Loucy (cell line): ENCODE measurements at regions not wholly inside any gene's neighbourhood (a gene's known extent, or its start where the extent isn't known, plus 50 kb on each side); places are given as distances from the start of the nearest gene placed in this dataset.

Source experiments
- H2AFZ ChIP-seq: fragments of 200-600 bp; sonication (generic); 2 replicates; pipeline ENCODE4 v1.6.0; 2016; ENCODE audit warnings: antibody characterized with exemption, mild to moderate bottlenecking, low read length, moderate library complexity
- H3F3A ChIP-seq: fragments of 200-600 bp; 2 replicates; pipeline ENCODE4 v1.6.0; 2016; ENCODE audit warnings: antibody characterized with exemption, low read depth, mild to moderate bottlenecking
- H3K27me3 ChIP-seq: fragments of 200-600 bp; sonication (generic); 2 replicates; pipeline ENCODE4 v1.6.1; 2014; ENCODE audit warnings: low read length, mild to moderate bottlenecking; ENCODE audit not compliant: insufficient read depth, poor library complexity, severe bottlenecking
- H3K36me3 ChIP-seq: fragments of 200-600 bp; sonication (generic); 2 replicates; pipeline ENCODE4 v1.6.1; 2016; ENCODE audit warnings: low read length; ENCODE audit not compliant: insufficient read depth
- H3K4me1 ChIP-seq: fragments of 200-600 bp; sonication (generic); 2 replicates; pipeline ENCODE4 v1.5.1; 2014; ENCODE audit warnings: low read length, mild to moderate bottlenecking; ENCODE audit not compliant: insufficient read depth, poor library complexity, severe bottlenecking
- H3K4me2 ChIP-seq: fragments of 200-600 bp; sonication (generic); 2 replicates; pipeline ENCODE4 v1.6.0; 2014; ENCODE audit warnings: antibody characterized with exemption, low read length, low read depth, mild to moderate bottlenecking; ENCODE audit not compliant: poor library complexity, severe bottlenecking
- H3K4me3 ChIP-seq: fragments of 200-600 bp; sonication (generic); 2 replicates; pipeline ENCODE4 v1.5.1; 2014; ENCODE audit warnings: low read length, mild to moderate bottlenecking, mixed read lengths; ENCODE audit not compliant: poor library complexity, severe bottlenecking
- H3K79me2 ChIP-seq: fragments of 200-600 bp; sonication (generic); 2 replicates; pipeline ENCODE4 v1.6.1; 2014; ENCODE audit warnings: low read length; ENCODE audit not compliant: insufficient read depth
- H3K9ac ChIP-seq: fragments of 200-600 bp; sonication (generic); 2 replicates; pipeline ENCODE4 v1.6.0; 2014; ENCODE audit warnings: mild to moderate bottlenecking, low read depth, low read length, moderate library complexity; ENCODE audit not compliant: poor library complexity, severe bottlenecking
- H3K9me2 ChIP-seq: fragments of 200-600 bp; sonication (generic); replicated peaks from 2 replicates; pipeline ENCODE4 v1.6.1; 2016; ENCODE audit warnings: low read depth, low read length, mixed read lengths
- H3K9me3 ChIP-seq: fragments of 200-600 bp; sonication (generic); 2 replicates; pipeline ENCODE4 v1.6.1; 2014; ENCODE audit warnings: mild to moderate bottlenecking, antibody characterized with exemption, low read length, low read depth; ENCODE audit not compliant: insufficient read depth
- H4K20me1 ChIP-seq: fragments of 200-600 bp; sonication (generic); 2 replicates; pipeline ENCODE4 v1.6.0; 2014; ENCODE audit warnings: antibody characterized with exemption, low read length, mild to moderate bottlenecking; ENCODE audit not compliant: insufficient read depth, poor library complexity, severe bottlenecking
- EZH2phosphoT487 ChIP-seq: fragments of 200-600 bp; IDR thresholded peaks from 2 replicates; pipeline ENCODE4 v1.6.1; 2018; ENCODE audit warnings: antibody characterized with exemption, mild to moderate bottlenecking, moderate library complexity, borderline replicate concordance
- TF ChIP-seq, protein P1 (sequence below): fragments of 200-600 bp; sonication (generic); conservative IDR thresholded peaks from 2 replicates; pipeline ENCODE4 v1.5.1; 2014; ENCODE audit warnings: mild to moderate bottlenecking, antibody characterized with exemption, low read length

DNA sequence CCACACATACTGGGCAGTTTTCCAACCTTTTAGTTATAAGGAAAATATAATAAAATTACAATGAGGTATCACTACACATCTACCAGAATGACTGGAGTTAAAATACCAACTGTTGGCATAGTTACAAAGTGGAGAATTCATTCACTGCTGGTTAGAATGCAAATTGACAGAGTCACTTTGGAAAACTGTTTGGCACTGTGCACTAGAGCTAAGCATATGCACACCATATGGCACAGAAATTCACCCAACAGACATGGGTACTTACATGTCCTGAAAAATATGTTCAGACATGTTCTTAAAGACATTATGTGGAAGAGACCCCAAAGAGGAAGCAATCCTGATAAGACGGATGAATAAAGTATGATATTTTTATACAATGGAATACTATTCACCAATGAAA lies 686.1 kb upstream of the RAB6C start:
- no peak for TF ChIP-seq EZH2phosphoT487
- TF ChIP-seq, protein P1, sequence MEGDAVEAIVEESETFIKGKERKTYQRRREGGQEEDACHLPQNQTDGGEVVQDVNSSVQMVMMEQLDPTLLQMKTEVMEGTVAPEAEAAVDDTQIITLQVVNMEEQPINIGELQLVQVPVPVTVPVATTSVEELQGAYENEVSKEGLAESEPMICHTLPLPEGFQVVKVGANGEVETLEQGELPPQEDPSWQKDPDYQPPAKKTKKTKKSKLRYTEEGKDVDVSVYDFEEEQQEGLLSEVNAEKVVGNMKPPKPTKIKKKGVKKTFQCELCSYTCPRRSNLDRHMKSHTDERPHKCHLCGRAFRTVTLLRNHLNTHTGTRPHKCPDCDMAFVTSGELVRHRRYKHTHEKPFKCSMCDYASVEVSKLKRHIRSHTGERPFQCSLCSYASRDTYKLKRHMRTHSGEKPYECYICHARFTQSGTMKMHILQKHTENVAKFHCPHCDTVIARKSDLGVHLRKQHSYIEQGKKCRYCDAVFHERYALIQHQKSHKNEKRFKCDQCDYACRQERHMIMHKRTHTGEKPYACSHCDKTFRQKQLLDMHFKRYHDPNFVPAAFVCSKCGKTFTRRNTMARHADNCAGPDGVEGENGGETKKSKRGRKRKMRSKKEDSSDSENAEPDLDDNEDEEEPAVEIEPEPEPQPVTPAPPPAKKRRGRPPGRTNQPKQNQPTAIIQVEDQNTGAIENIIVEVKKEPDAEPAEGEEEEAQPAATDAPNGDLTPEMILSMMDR: no peak

DNA sequence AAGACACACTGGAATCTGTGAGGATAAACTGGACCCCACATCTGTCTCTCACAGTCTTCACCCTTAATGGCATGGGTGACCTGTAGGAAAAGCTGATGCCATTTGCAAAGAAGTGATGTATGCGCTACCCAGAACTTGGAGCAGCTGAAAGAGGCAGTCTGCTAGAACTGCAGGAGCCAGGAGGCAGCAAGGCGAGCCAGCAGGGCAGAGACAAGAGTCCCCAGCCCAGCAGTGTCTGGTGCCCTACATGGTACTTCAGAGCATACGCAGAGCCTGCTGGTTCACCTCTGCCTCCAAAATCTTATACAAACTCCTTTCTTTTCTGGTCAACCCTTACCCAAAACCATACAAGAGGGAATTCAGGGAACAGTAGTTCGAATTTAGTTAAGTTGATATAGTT lies 683.1 kb upstream of the RAB6C start:
- Histone ChIP-seq H3K4me1 (no peaks in the 10 kb centered on the region), H3K9ac (no peak overlapping the region), H3K79me2 (no peaks in the 10 kb centered on the region), H3K9me2 (no peaks in the 10 kb centered on the region), H3K27me3 (no peaks in the 10 kb centered on the region), H3K9me3 (no peaks in the 10 kb centered on the region), H3F3A (no peaks in the 10 kb centered on the region), H4K20me1 (no peaks in the 10 kb centered on the region), H2AFZ (no peak overlapping the region), H3K4me3 (no peak overlapping the region), H3K36me3 (no peaks in the 10 kb centered on the region), H3K4me2 (no peak overlapping the region)
- TF ChIP-seq, protein P1: no peak
- no peak for TF ChIP-seq EZH2phosphoT487

More for the DNA sequence above, 686.1 kb upstream of the RAB6C start:
- no peaks in the 10 kb centered on the region for H4K20me1 ChIP-seq
- no peaks in the 10 kb centered on the region for H3K9me2 ChIP-seq
- no peak overlapping the region for H2AFZ ChIP-seq
- peaks cover 5% of the 10 kb centered on the region; the same call in 1 of the 2 replicates for H3K9me3 ChIP-seq
- H3K79me2 ChIP-seq: no peaks in the 10 kb centered on the region
- no peaks in the 10 kb centered on the region for H3F3A ChIP-seq
- H3K27me3 ChIP-seq: no peaks in the 10 kb centered on the region
- H3K4me2 ChIP-seq: no peak overlapping the region
- H3K4me1 ChIP-seq: no peaks in the 10 kb centered on the region
- no peak overlapping the region for H3K9ac ChIP-seq
- no peaks in the 10 kb centered on the region for H3K36me3 ChIP-seq
- H3K4me3 ChIP-seq: no peak overlapping the region

DNA sequence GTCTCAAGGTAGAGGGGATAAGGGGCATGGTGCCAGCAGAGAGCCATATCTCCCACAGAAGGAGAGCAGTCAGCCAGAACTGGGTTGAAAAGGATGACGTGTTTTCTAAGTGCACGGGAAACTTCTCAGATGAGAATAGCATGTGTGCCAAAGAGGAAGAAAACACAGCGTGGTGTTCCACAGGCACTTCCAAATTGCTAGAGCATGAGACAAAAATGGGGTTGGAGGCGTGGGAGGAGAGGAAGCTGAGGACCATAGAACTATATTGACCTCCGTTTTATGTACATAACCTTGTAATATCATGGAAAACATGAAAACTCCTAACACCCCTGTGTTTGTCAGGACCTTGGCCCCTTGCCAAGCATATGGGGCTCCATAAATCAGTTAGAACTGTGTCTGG lies 682.7 kb upstream of the RAB6C start:
- Histone ChIP-seq H2AFZ (no peak overlapping the region), H3K4me2 (no peak overlapping the region)

More for the DNA sequence above, 682.7 kb upstream of the RAB6C start:
- Histone ChIP-seq H3K36me3 (no peaks in the 10 kb centered on the region), H3K9ac (no peak overlapping the region), H3K4me3 (no peak overlapping the region), H4K20me1 (no peaks in the 10 kb centered on the region), H3F3A (no peaks in the 10 kb centered on the region), H3K9me2 (no peaks in the 10 kb centered on the region), H3K79me2 (no peaks in the 10 kb centered on the region), H3K27me3 (no peaks in the 10 kb centered on the region), H3K9me3 (no peaks in the 10 kb centered on the region), H3K4me1 (no peaks in the 10 kb centered on the region)
- TF ChIP-seq EZH2phosphoT487: no peak
- TF ChIP-seq, protein P1: no peak
